ENCODE measurements at regions not wholly inside any gene's neighbourhood (a gene's known extent, or its start where the extent isn't known, plus 50 kb on each side); places are given as distances from the start of the nearest gene placed in this dataset.

DNA sequence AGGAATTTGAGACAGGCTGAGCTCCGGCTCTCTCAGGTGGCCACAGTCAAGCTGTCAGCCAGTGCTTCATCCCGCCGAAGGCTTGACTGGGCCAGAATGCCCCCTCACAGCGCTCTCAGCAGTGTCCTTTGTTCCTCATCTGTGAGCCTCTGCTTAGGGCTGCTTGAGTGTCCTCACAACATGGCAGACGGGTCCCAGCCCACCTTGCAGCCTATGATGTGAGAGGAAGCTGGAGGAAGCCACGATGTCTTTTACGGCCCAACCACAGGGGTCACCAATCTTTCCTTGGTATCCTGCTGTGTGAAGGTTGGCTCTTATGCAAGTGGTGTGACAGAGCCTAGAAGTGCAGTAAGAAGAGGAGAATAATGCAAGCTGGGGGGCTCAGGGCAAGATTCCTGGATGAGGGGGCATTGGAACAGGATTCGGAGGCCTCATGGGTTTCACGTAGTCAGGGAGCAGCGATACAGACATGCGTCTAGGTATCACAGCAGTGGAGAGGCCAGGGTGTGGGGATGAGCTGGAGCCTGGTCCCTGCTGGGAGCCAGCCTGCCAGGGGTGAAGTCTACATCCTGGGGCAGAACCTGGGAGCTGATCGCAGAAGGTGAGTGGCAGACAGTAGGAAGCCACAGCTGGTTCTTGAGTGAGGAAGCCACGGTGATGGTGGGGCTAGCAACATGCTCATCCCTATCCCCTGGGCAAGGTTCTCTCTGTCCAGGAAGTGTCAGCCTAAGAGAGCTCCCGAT, 234.1 kb downstream of the GLI2 start:
- H3K9me3 Mint-ChIP-seq (ENCODE audit: unreplicated experiment), result no peaks in the 10 kb centered on the region
- Histone ChIP-seq H3K36me3 (ENCODE audit: insufficient read depth, low read length) (peaks cover 22% of the 10 kb centered on the region), H3K4me2 (ENCODE audit: low read length) (no peak overlapping the region), H3K4me1 (ENCODE audit: insufficient read depth, low read length) (no peaks in the 10 kb centered on the region), H3K27ac (ENCODE audit: low read depth, low read length) (no peak overlapping the region), H3K79me2 (ENCODE audit: insufficient read depth, low read length) (no peaks in the 10 kb centered on the region), H3K27me3 (ENCODE audit: insufficient read depth, low read length) (no peaks in the 10 kb centered on the region), H4K20me1 (ENCODE audit: insufficient read depth, low read length) (peaks cover 5% of the 10 kb centered on the region), H3K4me3 (ENCODE audit: insufficient read depth, low read depth, low read length) (no peak overlapping the region), H3K9me3 (ENCODE audit: insufficient read depth, low read depth, low read length) (no peaks in the 10 kb centered on the region), H2AFZ (ENCODE audit: low read depth, low read length) (no peak overlapping the region), H3K9ac (ENCODE audit: low read length) (no peak overlapping the region)
- H3K4me1 Mint-ChIP-seq (ENCODE audit: low read depth, unreplicated experiment), result peaks cover 3% of the 10 kb centered on the region
- H3K27ac Mint-ChIP-seq (ENCODE audit: unreplicated experiment), result peak overlapping the region; percentile 14
- FAIRE-seq (no peak), DNase-seq (ENCODE audit: low read depth) (no peak)
- peaks cover 22% of the 10 kb centered on the region for H3K36me3 Mint-ChIP-seq (ENCODE audit: low read depth, unreplicated experiment)
- H3K4me3 Mint-ChIP-seq (ENCODE audit: unreplicated experiment), result no peak overlapping the region
- no peak for TF ChIP-seq EZH2 (IDR thresholded peaks at IDR 0.05; ENCODE audit: insufficient read depth, low read length)
- TF ChIP-seq, protein P1, sequence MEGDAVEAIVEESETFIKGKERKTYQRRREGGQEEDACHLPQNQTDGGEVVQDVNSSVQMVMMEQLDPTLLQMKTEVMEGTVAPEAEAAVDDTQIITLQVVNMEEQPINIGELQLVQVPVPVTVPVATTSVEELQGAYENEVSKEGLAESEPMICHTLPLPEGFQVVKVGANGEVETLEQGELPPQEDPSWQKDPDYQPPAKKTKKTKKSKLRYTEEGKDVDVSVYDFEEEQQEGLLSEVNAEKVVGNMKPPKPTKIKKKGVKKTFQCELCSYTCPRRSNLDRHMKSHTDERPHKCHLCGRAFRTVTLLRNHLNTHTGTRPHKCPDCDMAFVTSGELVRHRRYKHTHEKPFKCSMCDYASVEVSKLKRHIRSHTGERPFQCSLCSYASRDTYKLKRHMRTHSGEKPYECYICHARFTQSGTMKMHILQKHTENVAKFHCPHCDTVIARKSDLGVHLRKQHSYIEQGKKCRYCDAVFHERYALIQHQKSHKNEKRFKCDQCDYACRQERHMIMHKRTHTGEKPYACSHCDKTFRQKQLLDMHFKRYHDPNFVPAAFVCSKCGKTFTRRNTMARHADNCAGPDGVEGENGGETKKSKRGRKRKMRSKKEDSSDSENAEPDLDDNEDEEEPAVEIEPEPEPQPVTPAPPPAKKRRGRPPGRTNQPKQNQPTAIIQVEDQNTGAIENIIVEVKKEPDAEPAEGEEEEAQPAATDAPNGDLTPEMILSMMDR (IDR thresholded peaks at IDR 0.05; ENCODE audit: insufficient read depth, low read depth, low read length), result no peak
- no peaks in the 10 kb centered on the region for H3K27me3 Mint-ChIP-seq (ENCODE audit: low read depth, unreplicated experiment)

DNA sequence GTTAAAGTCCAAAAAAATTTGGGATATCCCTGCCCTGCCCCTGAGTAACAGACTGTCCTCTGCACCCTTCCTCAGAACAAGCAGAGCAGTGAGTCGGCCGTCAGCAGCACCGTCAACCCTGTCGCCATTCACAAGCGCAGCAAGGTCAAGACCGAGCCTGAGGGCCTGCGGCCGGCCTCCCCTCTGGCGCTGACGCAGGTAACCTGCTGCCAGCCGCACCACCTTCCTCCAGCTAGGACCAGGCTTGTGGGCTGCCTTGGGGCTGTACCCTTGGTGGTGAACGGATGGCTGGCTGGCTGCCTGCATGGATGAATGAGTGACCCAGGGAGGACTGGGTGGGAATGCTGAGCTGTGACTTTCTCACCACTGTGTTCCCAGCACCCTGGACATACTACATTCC, 236.2 kb downstream of the GLI2 start:
- Mint-ChIP-seq H3K4me3 (ENCODE audit: unreplicated experiment) (no peak overlapping the region), H3K27ac (ENCODE audit: unreplicated experiment) (no peak overlapping the region), H3K36me3 (ENCODE audit: low read depth, unreplicated experiment) (peaks cover 33% of the 10 kb centered on the region), H3K4me1 (ENCODE audit: low read depth, unreplicated experiment) (no peaks in the 10 kb centered on the region), H3K27me3 (ENCODE audit: low read depth, unreplicated experiment) (no peaks in the 10 kb centered on the region), H3K9me3 (ENCODE audit: unreplicated experiment) (no peaks in the 10 kb centered on the region)
- DNase-seq (ENCODE audit: low read depth) (no peak), FAIRE-seq (no peak)
- Histone ChIP-seq H3K4me2 (ENCODE audit: low read length) (no peak overlapping the region), H3K4me3 (ENCODE audit: insufficient read depth, low read depth, low read length) (no peak overlapping the region), H3K36me3 (ENCODE audit: insufficient read depth, low read length) (peaks cover 33% of the 10 kb centered on the region), H3K79me2 (ENCODE audit: insufficient read depth, low read length) (no peaks in the 10 kb centered on the region), H3K9ac (ENCODE audit: low read length) (no peak overlapping the region), H2AFZ (ENCODE audit: low read depth, low read length) (no peak overlapping the region), H3K9me3 (ENCODE audit: insufficient read depth, low read depth, low read length) (no peaks in the 10 kb centered on the region), H4K20me1 (ENCODE audit: insufficient read depth, low read length) (no peaks in the 10 kb centered on the region), H3K4me1 (ENCODE audit: insufficient read depth, low read length) (no peaks in the 10 kb centered on the region), H3K27ac (ENCODE audit: low read depth, low read length) (no peak overlapping the region), H3K27me3 (ENCODE audit: insufficient read depth, low read length) (no peaks in the 10 kb centered on the region)
- TF ChIP-seq EZH2 (IDR thresholded peaks at IDR 0.05; ENCODE audit: insufficient read depth, low read length), result no peak
- TF ChIP-seq, protein P1 (IDR thresholded peaks at IDR 0.05; ENCODE audit: insufficient read depth, low read depth, low read length), result no peak

DNA sequence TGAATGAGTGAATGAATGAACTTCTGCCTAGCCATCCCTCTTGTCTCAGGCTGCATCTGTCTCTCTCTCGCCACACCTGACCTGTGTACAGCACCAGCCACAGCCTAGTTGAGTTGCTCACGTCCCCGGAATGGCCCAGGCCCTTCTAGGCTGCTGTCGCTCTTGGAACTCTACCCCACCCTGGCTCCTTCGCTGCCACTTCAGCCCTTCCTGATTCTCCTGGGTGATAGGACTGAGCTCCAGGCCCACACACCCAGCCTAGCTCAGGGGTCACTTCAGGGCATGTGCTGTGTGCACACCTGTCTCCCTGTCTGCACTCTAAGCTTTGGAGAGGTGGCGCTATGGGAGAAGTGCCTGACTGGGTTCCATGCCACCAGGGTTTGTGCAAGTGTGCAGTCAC, 236.6 kb downstream of the GLI2 start:
- H2AFZ ChIP-seq (ENCODE audit: low read depth, low read length), result no peak overlapping the region
- H3K36me3 Mint-ChIP-seq (ENCODE audit: low read depth, unreplicated experiment), result peaks cover 33% of the 10 kb centered on the region
- no peak overlapping the region for H3K27ac ChIP-seq (ENCODE audit: low read depth, low read length)
- no peak overlapping the region for H3K4me3 ChIP-seq (ENCODE audit: insufficient read depth, low read depth, low read length)
- H3K4me1 ChIP-seq (ENCODE audit: insufficient read depth, low read length), result no peaks in the 10 kb centered on the region
- TF ChIP-seq EZH2 (IDR thresholded peaks at IDR 0.05; ENCODE audit: insufficient read depth, low read length), result no peak
- TF ChIP-seq, protein P1 (IDR thresholded peaks at IDR 0.05; ENCODE audit: insufficient read depth, low read depth, low read length), result no peak
- peaks cover 33% of the 10 kb centered on the region for H3K36me3 ChIP-seq (ENCODE audit: insufficient read depth, low read length)
- FAIRE-seq (no peak), DNase-seq (ENCODE audit: low read depth) (no peak)
- H3K9me3 ChIP-seq (ENCODE audit: insufficient read depth, low read depth, low read length), result no peaks in the 10 kb centered on the region
- no peak overlapping the region for H3K4me2 ChIP-seq (ENCODE audit: low read length)
- no peaks in the 10 kb centered on the region for H3K27me3 Mint-ChIP-seq (ENCODE audit: low read depth, unreplicated experiment)
- no peak overlapping the region for H3K9ac ChIP-seq (ENCODE audit: low read length)
- no peaks in the 10 kb centered on the region for H3K79me2 ChIP-seq (ENCODE audit: insufficient read depth, low read length)
- no peaks in the 10 kb centered on the region for H3K4me1 Mint-ChIP-seq (ENCODE audit: low read depth, unreplicated experiment)
- H3K9me3 Mint-ChIP-seq (ENCODE audit: unreplicated experiment), result no peaks in the 10 kb centered on the region
- peak overlapping the region; percentile 42 for H3K27ac Mint-ChIP-seq (ENCODE audit: unreplicated experiment)
- H4K20me1 ChIP-seq (ENCODE audit: insufficient read depth, low read length), result no peaks in the 10 kb centered on the region
- no peaks in the 10 kb centered on the region for H3K27me3 ChIP-seq (ENCODE audit: insufficient read depth, low read length)
- no peak overlapping the region for H3K4me3 Mint-ChIP-seq (ENCODE audit: unreplicated experiment)
